ENCODE measurements at regions not wholly inside any gene's neighbourhood (a gene's known extent, or its start where the extent isn't known, plus 50 kb on each side); places are given as distances from the start of the nearest gene placed in this dataset.

- TF ChIP-seq CTCF (IDR thresholded peaks at IDR 0.05) (no peak), POLR2A (IDR thresholded peaks at IDR 0.05) (no peak)
Observed at GRCh38 chr1:98325646-98326440, 335.7 kb upstream of the SNX7 start.
